NCI-H510A treated with DMSO at 0.1 percent for 48 hours (cell line): ENCODE measurements at regions not wholly inside any gene's neighbourhood (a gene's known extent, or its start where the extent isn't known, plus 50 kb on each side); places are given as distances from the start of the nearest gene placed in this dataset.
"Not testable (repeated sequence)": the region's sequence is repeated elsewhere in the genome, so short reads cannot be mapped to it uniquely, and the experiment has no call there.

Experiments used
- DNase-seq: peaks from one replicate; lab custom pipeline; 2025; lab: John Stamatoyannopoulos, UW

DNA sequence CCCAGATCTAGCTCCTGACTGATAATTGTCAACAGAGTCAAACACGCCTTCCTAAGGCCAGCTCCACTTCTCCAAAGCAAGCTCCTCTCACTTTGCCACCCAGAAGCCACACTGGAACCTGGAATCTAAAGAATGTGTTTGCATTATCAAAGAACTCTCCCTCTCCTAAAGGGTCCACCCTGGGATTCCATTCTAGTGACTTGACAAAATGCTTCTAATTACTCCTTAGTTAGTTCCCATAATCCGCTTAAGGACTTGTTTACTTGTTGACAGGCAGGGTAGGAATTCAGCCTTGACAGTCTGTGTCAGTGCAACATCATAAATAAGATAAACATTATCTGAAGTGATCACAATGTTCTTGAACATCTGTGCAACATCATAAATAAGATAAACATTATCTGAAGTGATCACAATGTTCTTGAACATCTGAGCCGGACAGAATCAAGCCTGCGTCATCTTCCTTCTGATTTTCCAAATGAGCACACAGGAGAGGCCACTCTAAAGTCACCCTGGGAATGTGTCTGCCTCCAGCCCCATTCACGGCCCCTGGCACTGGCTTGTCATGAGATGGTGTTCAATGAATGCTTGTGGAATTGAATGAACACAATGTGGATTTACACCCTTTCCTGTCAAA is 512.1 kb downstream of the IRS2 start:
- no peak for DNase-seq

DNA sequence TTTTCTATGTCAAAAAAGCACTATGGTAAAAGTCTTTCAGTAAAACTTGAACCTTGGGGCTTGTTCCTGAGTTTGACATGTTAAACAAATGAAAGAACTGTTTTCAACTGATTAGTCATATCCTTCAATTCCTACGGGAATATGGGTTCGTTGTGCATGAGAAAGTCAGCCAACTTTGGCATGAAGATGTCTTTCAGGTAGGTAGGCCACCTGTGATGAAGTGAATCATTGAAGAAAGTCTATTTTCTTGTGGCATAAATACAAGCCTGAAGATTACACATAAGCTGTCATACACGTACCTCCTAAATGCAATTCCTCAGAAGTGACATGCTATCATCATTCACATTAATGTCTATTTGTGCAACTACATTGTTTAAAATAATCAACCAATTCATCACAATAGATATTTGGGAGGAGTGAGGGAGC is 513.0 kb downstream of the IRS2 start:
- DNase-seq = no peak

DNA sequence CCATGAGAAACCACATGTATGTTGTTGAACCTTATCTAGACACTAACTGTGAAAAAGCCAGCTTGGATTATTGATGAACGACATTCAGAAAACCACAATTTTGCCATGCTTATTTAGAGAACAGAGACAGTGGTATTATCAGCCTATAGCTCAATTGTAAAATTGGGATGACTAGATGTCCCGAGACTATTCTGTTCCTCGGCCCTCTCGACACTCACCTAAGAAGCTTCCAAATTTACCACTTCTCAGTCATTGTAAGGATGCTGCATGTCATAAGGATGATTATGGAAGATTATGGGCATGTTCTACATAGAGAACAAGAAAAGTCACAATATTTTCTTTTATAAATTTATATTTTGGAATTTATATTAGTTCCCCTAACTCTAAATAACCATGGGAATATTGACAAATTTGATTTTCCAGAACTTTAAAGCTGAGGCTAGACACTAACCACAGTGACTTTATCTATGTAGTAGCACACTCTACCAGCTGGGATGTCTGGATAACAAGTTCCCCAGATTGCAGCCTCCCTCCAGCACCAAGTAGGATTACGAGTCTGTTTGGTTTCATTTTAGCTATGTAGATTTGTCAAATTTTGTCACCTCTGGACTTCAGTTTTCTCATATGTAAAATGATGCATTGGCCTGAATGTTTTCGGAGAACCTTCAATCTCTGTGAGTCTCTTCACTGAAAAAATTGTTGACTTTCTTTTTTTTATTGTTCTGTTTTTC is 513.6 kb downstream of the IRS2 start:
- no peak for DNase-seq

DNA sequence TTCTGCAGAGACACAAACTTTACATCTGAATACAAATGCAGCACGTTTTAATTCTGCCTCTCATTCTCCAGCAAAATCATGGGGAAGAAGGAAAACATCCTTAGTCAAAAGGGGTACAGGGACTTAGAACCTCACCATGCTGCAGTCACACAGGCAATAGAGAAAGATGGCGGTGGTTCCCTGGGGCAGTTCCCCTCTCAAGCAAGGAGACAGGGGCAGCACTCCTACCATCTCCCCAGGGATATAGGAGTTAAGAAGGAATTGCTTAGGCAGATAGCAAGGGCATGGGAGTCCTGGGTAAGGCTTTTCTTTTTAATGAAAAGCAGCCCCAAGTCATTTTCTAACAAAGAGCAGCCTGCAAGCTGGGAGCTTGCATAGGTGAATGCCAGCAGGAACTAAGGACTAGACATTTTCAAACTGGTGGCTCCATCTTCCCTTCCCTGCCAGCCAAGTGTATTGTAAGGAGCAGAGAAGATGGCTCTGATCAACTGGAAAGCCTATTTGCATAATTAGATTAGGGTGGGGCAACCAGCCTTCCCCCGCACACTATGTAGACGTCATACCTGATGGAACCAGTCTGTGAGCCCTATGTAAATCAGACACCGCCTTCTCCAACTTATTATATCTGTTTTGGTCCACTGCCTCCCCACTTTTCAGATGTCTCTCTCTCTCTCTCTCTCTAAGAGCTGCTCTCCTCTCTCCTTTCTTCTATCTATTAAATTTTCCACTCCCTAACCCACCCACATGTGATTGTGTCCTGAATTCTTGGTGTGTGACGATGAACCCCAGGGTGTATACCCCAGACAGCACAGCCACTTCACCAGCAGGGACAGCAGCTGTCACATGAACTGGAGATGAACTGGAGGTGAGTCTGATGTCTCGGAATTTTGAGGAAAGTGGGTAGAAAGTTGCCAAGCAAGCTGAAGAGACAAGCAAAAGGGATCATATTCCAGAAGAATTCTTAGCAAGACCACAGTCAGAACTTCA is 514.5 kb downstream of the IRS2 start:
- DNase-seq = no peak

DNA sequence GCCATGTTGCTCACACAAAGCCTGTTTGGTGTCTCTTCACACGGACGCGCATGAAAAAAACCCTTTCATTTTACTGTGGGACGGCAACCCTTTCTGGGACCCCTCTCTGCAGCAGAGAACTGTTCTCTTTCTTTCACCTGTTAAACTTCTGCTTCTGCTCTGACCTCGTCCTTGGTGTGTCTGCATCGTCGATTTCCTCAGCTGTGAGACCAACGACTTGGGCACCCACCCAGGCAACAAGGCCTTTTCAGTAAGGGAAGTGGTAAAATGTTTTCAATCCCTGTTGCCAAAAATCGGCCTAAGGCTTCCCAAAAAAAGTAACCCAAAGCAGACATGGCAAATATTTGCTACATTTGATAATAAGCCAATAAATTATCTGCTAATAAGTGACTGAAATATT is 515.3 kb downstream of the IRS2 start:
- no peak for DNase-seq

DNA sequence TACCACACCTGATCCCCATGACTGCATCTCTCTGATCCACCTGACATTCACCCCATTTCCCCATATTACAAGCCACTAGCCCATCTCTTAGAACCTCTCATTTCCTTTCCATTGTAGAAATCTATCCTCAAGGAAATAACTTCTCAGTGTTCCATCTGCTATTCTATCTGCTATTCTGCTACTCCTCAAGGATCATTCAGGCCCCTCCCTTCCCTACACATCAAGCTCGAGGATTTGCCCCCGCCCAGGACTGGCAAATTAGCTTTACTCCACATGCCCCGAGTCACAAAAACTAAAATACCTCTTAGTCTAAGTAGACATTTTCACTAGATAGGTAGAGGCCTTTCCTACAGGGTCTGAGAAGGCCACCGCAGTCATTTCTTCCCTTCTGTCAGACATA is 517.0 kb downstream of the IRS2 start:
- DNase-seq = not testable (repeated sequence)

DNA sequence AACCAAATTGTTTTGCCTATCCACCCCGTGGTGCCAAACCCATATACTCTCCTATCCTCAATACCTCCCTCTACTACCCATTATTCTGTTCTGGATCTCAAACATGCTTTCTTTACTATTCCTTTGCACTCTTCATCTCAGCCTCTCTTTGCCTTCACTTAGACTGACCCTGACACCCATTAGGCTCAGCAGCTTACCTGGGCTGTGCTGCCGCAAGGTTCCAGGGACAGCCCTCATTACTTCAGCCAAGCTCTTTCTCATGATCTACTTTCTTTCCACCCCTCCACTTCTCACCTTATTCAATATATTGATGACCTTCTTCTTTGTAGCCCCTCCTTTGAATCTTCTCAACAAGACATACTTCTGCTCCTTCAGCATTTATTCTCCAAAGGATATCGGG is 517.9 kb downstream of the IRS2 start:
- DNase-seq = not testable (repeated sequence)

DNA sequence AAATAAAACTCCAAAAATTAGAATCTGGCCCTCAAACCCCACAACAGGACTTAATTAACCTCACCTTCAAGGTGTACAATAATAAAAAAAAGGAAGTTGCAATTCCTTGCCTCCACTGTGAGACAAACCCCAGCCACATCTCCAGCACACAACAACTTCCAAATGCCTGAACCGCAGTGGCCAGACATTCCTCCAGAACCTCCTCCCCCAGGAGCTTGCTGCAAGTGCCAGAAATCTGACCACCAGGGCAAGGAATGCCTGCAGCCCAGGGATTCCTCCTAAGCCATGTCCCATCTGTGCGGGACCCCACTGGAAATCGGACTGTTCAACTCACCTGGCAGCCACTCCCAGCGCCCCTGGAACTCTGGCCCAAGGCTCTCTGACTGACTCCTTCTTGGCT is 519.0 kb downstream of the IRS2 start:
- not testable (repeated sequence) for DNase-seq

DNA sequence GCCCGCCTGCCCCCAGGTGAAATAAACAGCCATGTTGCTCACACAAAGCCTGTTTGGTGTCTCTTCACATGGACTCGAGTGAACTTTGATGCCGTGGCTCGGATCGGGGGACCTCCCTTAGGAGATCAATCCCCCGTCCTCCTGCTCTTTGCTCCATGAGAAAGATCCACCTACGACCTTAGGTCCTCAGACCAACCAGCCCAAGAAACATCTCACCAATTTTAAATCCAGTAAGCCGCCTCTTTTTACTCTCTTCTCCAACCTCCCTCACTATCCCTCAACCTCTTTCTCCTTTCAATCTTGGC is 521.0 kb downstream of the IRS2 start:
- DNase-seq = not testable (repeated sequence)

DNA sequence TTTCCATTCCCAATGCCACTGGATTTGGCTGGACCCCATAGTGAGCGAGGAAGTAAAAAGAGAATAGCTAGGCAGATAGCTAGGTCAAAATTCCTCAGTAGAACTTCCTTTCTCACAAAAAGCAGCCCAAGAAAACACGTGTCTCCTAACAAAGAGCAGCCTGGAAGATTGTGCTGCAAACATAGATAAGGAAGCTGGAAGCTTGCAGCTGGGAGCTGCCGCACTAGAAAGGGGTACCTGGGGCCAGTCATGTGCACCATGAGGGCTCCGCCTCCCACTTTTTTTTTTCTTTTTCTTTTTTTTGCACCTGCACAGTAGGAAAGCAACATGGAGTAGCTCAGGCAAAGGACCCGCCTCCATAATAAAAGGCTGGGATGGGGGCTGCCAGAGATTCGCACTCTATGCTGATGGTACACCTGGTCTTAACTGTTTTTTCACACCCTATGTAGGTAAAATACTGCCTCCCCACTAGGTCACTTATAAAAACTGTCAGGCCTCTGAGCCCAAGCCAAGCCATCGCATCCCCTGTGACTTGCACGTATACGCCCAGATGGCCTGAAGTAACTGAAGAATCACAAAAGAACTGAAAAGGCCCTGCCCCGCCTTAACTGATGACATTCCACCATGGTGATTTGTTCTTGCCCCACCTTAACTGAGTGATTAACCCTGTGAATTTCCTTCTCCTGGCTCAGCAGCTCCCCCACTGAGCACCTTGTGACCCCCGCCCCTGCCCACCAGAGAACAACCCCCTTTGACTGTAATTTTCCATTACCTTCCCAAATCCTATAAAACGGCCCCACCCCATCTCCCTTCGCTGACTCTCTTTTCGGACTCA is 521.6 kb downstream of the IRS2 start:
- not testable (repeated sequence) for DNase-seq

DNA sequence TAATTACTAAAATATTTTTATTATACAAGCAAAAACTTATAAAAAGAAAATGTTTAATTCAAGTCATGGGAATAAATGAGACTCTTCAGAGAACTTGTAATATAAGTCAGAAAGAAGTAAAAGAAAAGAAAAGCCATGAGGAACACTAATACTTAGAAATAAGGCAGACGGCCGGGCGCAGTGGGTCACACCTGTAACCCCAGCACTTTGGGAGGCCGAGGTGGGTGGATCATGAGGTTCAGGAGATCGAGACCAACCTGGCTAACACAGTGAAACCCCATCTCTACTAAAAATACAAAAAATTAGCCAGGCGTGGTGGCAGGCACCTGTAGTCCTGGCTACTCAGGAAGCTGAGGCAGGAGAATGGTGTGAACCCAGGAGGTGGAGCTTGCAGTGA is 528.6 kb downstream of the IRS2 start:
- DNase-seq = not testable (repeated sequence)
